ENCODE measurements at regions not wholly inside any gene's neighbourhood (a gene's known extent, or its start where the extent isn't known, plus 50 kb on each side); places are given as distances from the start of the nearest gene placed in this dataset.
A peak's percentile ranks its signal among the peaks of the same experiment; 100 is the strongest.

- no peak for DNase-seq (ENCODE audit: low spot score)
These were observed 239.2 kb upstream of the LARGE1 start for GRCh38 chr22:34159491-34159890.

GRCh38 chr22:34160141-34160783 is 240.0 kb upstream of the LARGE1 start:
- no peak for DNase-seq (ENCODE audit: low spot score)

- DNase-seq (ENCODE audit: low spot score): no peak
These were observed 241.3 kb upstream of the LARGE1 start for GRCh38 chr22:34161431-34162123.

GRCh38 chr22:34198976-34199375 is 278.7 kb upstream of the LARGE1 start:
- no peak for DNase-seq (ENCODE audit: low spot score)

- DNase-seq (ENCODE audit: low spot score): no peak
These were observed 290.0 kb upstream of the LARGE1 start for GRCh38 chr22:34210301-34210700.

GRCh38 chr22:34214372-34214771 is 294.1 kb upstream of the LARGE1 start:
- DNase-seq (ENCODE audit: low spot score): no peak

- DNase-seq (ENCODE audit: low spot score): no peak
These were observed 305.0 kb upstream of the LARGE1 start for GRCh38 chr22:34225278-34225677.

GRCh38 chr22:34236527-34236926 is 316.3 kb upstream of the LARGE1 start:
- peak; percentile 24 for DNase-seq (ENCODE audit: low spot score)

GRCh38 chr22:34239421-34239820 is 319.1 kb upstream of the LARGE1 start:
- no peak for DNase-seq (ENCODE audit: low spot score)

GRCh38 chr22:34243023-34243422 is 322.7 kb upstream of the LARGE1 start:
- no peak for DNase-seq (ENCODE audit: low spot score)

- DNase-seq (ENCODE audit: low spot score): no peak
These were observed 334.8 kb upstream of the LARGE1 start for GRCh38 chr22:34255042-34255441.

GRCh38 chr22:34278121-34278520 is 357.8 kb upstream of the LARGE1 start:
- DNase-seq (ENCODE audit: low spot score): no peak

GRCh38 chr22:34281738-34282137 is 361.5 kb upstream of the LARGE1 start:
- DNase-seq (ENCODE audit: low spot score): no peak

- DNase-seq (ENCODE audit: low spot score): no peak
These were observed 363.6 kb upstream of the LARGE1 start for GRCh38 chr22:34283844-34284243.

- DNase-seq (ENCODE audit: low spot score): no peak
These were observed 373.0 kb upstream of the LARGE1 start for GRCh38 chr22:34293324-34293723.

GRCh38 chr22:34294476-34294875 is 374.2 kb upstream of the LARGE1 start:
- DNase-seq (ENCODE audit: low spot score): peak; percentile 30

GRCh38 chr22:34294986-34295385 is 374.7 kb upstream of the LARGE1 start:
- peak; percentile 17 for DNase-seq (ENCODE audit: low spot score)

- no peak for DNase-seq (ENCODE audit: low spot score)
These were observed 376.2 kb upstream of the LARGE1 start for GRCh38 chr22:34296461-34296860.

GRCh38 chr22:34297536-34298120 is 377.4 kb upstream of the LARGE1 start:
- no peak for DNase-seq (ENCODE audit: low spot score)

- no peak for DNase-seq (ENCODE audit: low spot score)
These were observed 379.2 kb upstream of the LARGE1 start for GRCh38 chr22:34299496-34299895.

GRCh38 chr22:34301569-34301968 is 381.3 kb upstream of the LARGE1 start:
- no peak for DNase-seq (ENCODE audit: low spot score)

GRCh38 chr22:34303656-34304055 is 383.4 kb upstream of the LARGE1 start:
- DNase-seq (ENCODE audit: low spot score): no peak

- no peak for DNase-seq (ENCODE audit: low spot score)
These were observed 386.1 kb upstream of the LARGE1 start for GRCh38 chr22:34306361-34306760.

GRCh38 chr22:34308101-34308500 is 387.8 kb upstream of the LARGE1 start:
- no peak for DNase-seq (ENCODE audit: low spot score)
